ENCODE measurements at regions not wholly inside any gene's neighbourhood (a gene's known extent, or its start where the extent isn't known, plus 50 kb on each side); places are given as distances from the start of the nearest gene placed in this dataset.

- no peaks in the 10 kb centered on the region for H3K9me3 Mint-ChIP-seq
- H3K27me3 Mint-ChIP-seq: no peaks in the 10 kb centered on the region
- no peak overlapping the region for H3K27ac Mint-ChIP-seq
- H3K4me3 Mint-ChIP-seq: no peak overlapping the region
- ChIA-PET POLR2A (no interaction called here), CTCF (no interaction called here)
- no peaks in the 10 kb centered on the region for H3K36me3 Mint-ChIP-seq (ENCODE audit: low read depth)
- H3K4me1 Mint-ChIP-seq: no peaks in the 10 kb centered on the region
- no peak for DNase-seq
These were observed 111.8 kb upstream of the IGF1 start for GRCh38 chr12:102592134-102592533.

- H3K4me3 Mint-ChIP-seq: no peak overlapping the region
- ChIA-PET CTCF (no interaction called here), POLR2A (interaction anchor here (0.6 kb wide), 1 partner anchor 251 kb away, joined by 3 read pairs; no protein-coding TSS in a partner anchor)
- no peaks in the 10 kb centered on the region for H3K36me3 Mint-ChIP-seq (ENCODE audit: low read depth)
- H3K27ac Mint-ChIP-seq: no peak overlapping the region
- H3K27me3 Mint-ChIP-seq: no peaks in the 10 kb centered on the region
- H3K9me3 Mint-ChIP-seq: no peaks in the 10 kb centered on the region
- H3K4me1 Mint-ChIP-seq: no peaks in the 10 kb centered on the region
- no peak for DNase-seq
These were observed 92.9 kb upstream of the IGF1 start for GRCh38 chr12:102573237-102573636.

GRCh38 chr12:102571889-102572288, 91.5 kb upstream of the IGF1 start:
- H3K27ac Mint-ChIP-seq: no peak overlapping the region
- H3K4me3 Mint-ChIP-seq: no peak overlapping the region
- no peaks in the 10 kb centered on the region for H3K36me3 Mint-ChIP-seq (ENCODE audit: low read depth)
- ChIA-PET CTCF (no interaction called here), POLR2A (no interaction called here)
- no peak for DNase-seq
- H3K9me3 Mint-ChIP-seq: no peaks in the 10 kb centered on the region
- no peaks in the 10 kb centered on the region for H3K4me1 Mint-ChIP-seq
- H3K27me3 Mint-ChIP-seq: no peaks in the 10 kb centered on the region

GRCh38 chr12:102570256-102570655, 89.9 kb upstream of the IGF1 start:
- Mint-ChIP-seq H3K27ac (no peak overlapping the region), H3K36me3 (ENCODE audit: low read depth) (no peaks in the 10 kb centered on the region), H3K4me1 (no peaks in the 10 kb centered on the region), H3K27me3 (no peaks in the 10 kb centered on the region), H3K4me3 (no peak overlapping the region), H3K9me3 (no peaks in the 10 kb centered on the region)
- DNase-seq: no peak
- ChIA-PET POLR2A (no interaction called here), CTCF (no interaction called here)

- Mint-ChIP-seq H3K27me3 (no peaks in the 10 kb centered on the region), H3K9me3 (no peaks in the 10 kb centered on the region), H3K36me3 (ENCODE audit: low read depth) (no peaks in the 10 kb centered on the region), H3K4me1 (no peaks in the 10 kb centered on the region), H3K4me3 (no peak overlapping the region), H3K27ac (no peak overlapping the region)
- POLR2A ChIA-PET: no interaction called here
- no peak for DNase-seq
- CTCF ChIA-PET: no interaction called here
These were observed 89.4 kb upstream of the IGF1 start for GRCh38 chr12:102569803-102570202.

GRCh38 chr12:102568276-102568675, 87.9 kb upstream of the IGF1 start:
- no peaks in the 10 kb centered on the region for H3K4me1 Mint-ChIP-seq
- no peak overlapping the region for H3K4me3 Mint-ChIP-seq
- no peaks in the 10 kb centered on the region for H3K9me3 Mint-ChIP-seq
- DNase-seq: no peak
- H3K36me3 Mint-ChIP-seq (ENCODE audit: low read depth): no peaks in the 10 kb centered on the region
- CTCF ChIA-PET: no interaction called here
- no peak overlapping the region for H3K27ac Mint-ChIP-seq
- POLR2A ChIA-PET: no interaction called here
- H3K27me3 Mint-ChIP-seq: no peaks in the 10 kb centered on the region

GRCh38 chr12:102567031-102567985, 86.9 kb upstream of the IGF1 start:
- no peaks in the 10 kb centered on the region for H3K4me1 Mint-ChIP-seq
- no peak overlapping the region for H3K27ac Mint-ChIP-seq
- H3K4me3 Mint-ChIP-seq: no peak overlapping the region
- POLR2A ChIA-PET: no interaction called here
- H3K9me3 Mint-ChIP-seq: no peaks in the 10 kb centered on the region
- H3K36me3 Mint-ChIP-seq (ENCODE audit: low read depth): no peaks in the 10 kb centered on the region
- CTCF ChIA-PET: no interaction called here
- no peaks in the 10 kb centered on the region for H3K27me3 Mint-ChIP-seq
- DNase-seq: no peak

- ChIA-PET CTCF (no interaction called here), POLR2A (no interaction called here)
- Mint-ChIP-seq H3K36me3 (ENCODE audit: low read depth) (no peaks in the 10 kb centered on the region), H3K27me3 (no peaks in the 10 kb centered on the region), H3K4me1 (no peaks in the 10 kb centered on the region), H3K9me3 (no peaks in the 10 kb centered on the region), H3K27ac (no peak overlapping the region), H3K4me3 (no peak overlapping the region)
- DNase-seq: no peak
These were observed 85.2 kb upstream of the IGF1 start for GRCh38 chr12:102565555-102565954.

GRCh38 chr12:102564026-102564425, 83.7 kb upstream of the IGF1 start:
- Mint-ChIP-seq H3K27me3 (no peaks in the 10 kb centered on the region), H3K4me1 (no peaks in the 10 kb centered on the region), H3K27ac (no peak overlapping the region), H3K9me3 (no peaks in the 10 kb centered on the region), H3K4me3 (no peak overlapping the region), H3K36me3 (ENCODE audit: low read depth) (no peaks in the 10 kb centered on the region)
- ChIA-PET POLR2A (no interaction called here), CTCF (no interaction called here)
- DNase-seq: no peak

- H3K27ac Mint-ChIP-seq: no peak overlapping the region
- POLR2A ChIA-PET: no interaction called here
- no peaks in the 10 kb centered on the region for H3K4me1 Mint-ChIP-seq
- H3K9me3 Mint-ChIP-seq: no peaks in the 10 kb centered on the region
- DNase-seq: no peak
- H3K36me3 Mint-ChIP-seq (ENCODE audit: low read depth): no peaks in the 10 kb centered on the region
- no peak overlapping the region for H3K4me3 Mint-ChIP-seq
- no peaks in the 10 kb centered on the region for H3K27me3 Mint-ChIP-seq
- CTCF ChIA-PET: no interaction called here
These were observed 82.6 kb upstream of the IGF1 start for GRCh38 chr12:102562836-102563425.

- Mint-ChIP-seq H3K36me3 (ENCODE audit: low read depth) (no peaks in the 10 kb centered on the region), H3K4me3 (no peak overlapping the region), H3K27me3 (peaks cover 2% of the 10 kb centered on the region), H3K4me1 (no peaks in the 10 kb centered on the region), H3K9me3 (no peaks in the 10 kb centered on the region), H3K27ac (no peak overlapping the region)
- POLR2A ChIA-PET: no interaction called here
- no peak for DNase-seq
- CTCF ChIA-PET: no interaction called here
These were observed 70.8 kb upstream of the IGF1 start for GRCh38 chr12:102551186-102551585.

GRCh38 chr12:102549691-102550090, 69.3 kb upstream of the IGF1 start:
- Mint-ChIP-seq H3K36me3 (ENCODE audit: low read depth) (no peaks in the 10 kb centered on the region), H3K4me1 (peaks cover 2% of the 10 kb centered on the region), H3K27ac (no peak overlapping the region), H3K4me3 (no peak overlapping the region), H3K9me3 (no peaks in the 10 kb centered on the region), H3K27me3 (peaks cover 4% of the 10 kb centered on the region)
- ChIA-PET CTCF (no interaction called here), POLR2A (no interaction called here)
- DNase-seq: no peak

- Mint-ChIP-seq H3K36me3 (ENCODE audit: low read depth) (no peaks in the 10 kb centered on the region), H3K9me3 (no peaks in the 10 kb centered on the region), H3K27ac (no peak overlapping the region), H3K4me1 (peaks cover 12% of the 10 kb centered on the region), H3K4me3 (no peak overlapping the region), H3K27me3 (peaks cover 4% of the 10 kb centered on the region)
- CTCF ChIA-PET: no interaction called here
- no peak for DNase-seq
- POLR2A ChIA-PET: no interaction called here
These were observed 68.2 kb upstream of the IGF1 start for GRCh38 chr12:102548543-102548942.
